Endodermal cell (in vitro differentiated cells): ENCODE measurements at regions not wholly inside any gene's neighbourhood (a gene's known extent, or its start where the extent isn't known, plus 50 kb on each side); places are given as distances from the start of the nearest gene placed in this dataset.

Experiments used
- DNase-seq: peaks from one replicate; pipeline ENCODE4 v3.0.0-alpha.2; 2017
- H3K27ac ChIP-seq: 2 replicates; pipeline ENCODE4 v1.5.1; 2013; ENCODE audit warnings: mild to moderate bottlenecking, low read depth, low read length, moderate library complexity
- H3K27me3 ChIP-seq: 2 replicates; pipeline ENCODE4 v1.6.1; 2013; ENCODE audit warnings: mild to moderate bottlenecking, low read length, moderate library complexity; ENCODE audit not compliant: insufficient read depth, control insufficient read depth, poor library complexity, severe bottlenecking
- H3K36me3 ChIP-seq: 2 replicates; pipeline ENCODE4 v1.7.0; 2013; ENCODE audit warnings: mild to moderate bottlenecking, low read length, moderate library complexity; ENCODE audit not compliant: control insufficient read depth, insufficient read depth
- H3K4me1 ChIP-seq: one replicate; pipeline ENCODE4 v1.7.0; 2013; ENCODE audit warnings: low read length; ENCODE audit not compliant: control insufficient read depth, insufficient read depth
- H3K4me3 ChIP-seq: 2 replicates; pipeline ENCODE4 v1.5.1; 2013; ENCODE audit warnings: mild to moderate bottlenecking, low read length, moderate library complexity
- H3K9ac ChIP-seq: 2 replicates; pipeline ENCODE4 v1.6.1; 2013; ENCODE audit warnings: mild to moderate bottlenecking, low read length, moderate library complexity; ENCODE audit not compliant: poor library complexity, severe bottlenecking; ENCODE audit errors: extremely low read depth
- H3K9me3 ChIP-seq: 2 replicates; pipeline ENCODE4 v1.6.1; 2013; ENCODE audit warnings: mild to moderate bottlenecking, low read length, moderate library complexity; ENCODE audit not compliant: control insufficient read depth
- H3K27ac Mint-ChIP-seq: 2 replicates; pipeline ENCODE4 v1.8.0; 2020; ENCODE audit warnings: mixed read lengths
- H3K27me3 Mint-ChIP-seq: 2 replicates; pipeline ENCODE4 v1.8.0; 2021; ENCODE audit warnings: mild to moderate bottlenecking, mixed read lengths; ENCODE audit not compliant: insufficient read depth
- H3K36me3 Mint-ChIP-seq: 2 replicates; pipeline ENCODE4 v1.8.0; 2020; ENCODE audit warnings: low read depth, mixed read lengths
- H3K4me1 Mint-ChIP-seq: 2 replicates; pipeline ENCODE4 v1.8.0; 2020; ENCODE audit warnings: mixed read lengths
- H3K4me3 Mint-ChIP-seq: 2 replicates; pipeline ENCODE4 v1.8.0; 2020; ENCODE audit warnings: mild to moderate bottlenecking, moderate library complexity, mixed read lengths
- H3K9me3 Mint-ChIP-seq: 2 replicates; pipeline ENCODE4 v1.8.0; 2020; ENCODE audit warnings: mild to moderate bottlenecking, mixed read lengths
- WGBS, 2 experiments: methylation state at CpG; one replicate each; pipeline versions ENCODE4 v1.1.5 to v1.1.7; 2013; ENCODE audit warnings: missing lambda C conversion rate in 2 of 2, mixed read lengths in 1 of 2; ENCODE audit not compliant: insufficient coverage in 1 of 2, insufficient read length in 1 of 2; 5-methylcytosine and 5-hydroxymethylcytosine counted together
- TF ChIP-seq, protein P1 (sequence below): fragments of 200-600 bp; sonication (generic); conservative IDR thresholded peaks from 2 replicates; pipeline ENCODE4 v1.5.0; 2021; ENCODE audit warnings: antibody characterized with exemption, mild to moderate bottlenecking

DNA sequence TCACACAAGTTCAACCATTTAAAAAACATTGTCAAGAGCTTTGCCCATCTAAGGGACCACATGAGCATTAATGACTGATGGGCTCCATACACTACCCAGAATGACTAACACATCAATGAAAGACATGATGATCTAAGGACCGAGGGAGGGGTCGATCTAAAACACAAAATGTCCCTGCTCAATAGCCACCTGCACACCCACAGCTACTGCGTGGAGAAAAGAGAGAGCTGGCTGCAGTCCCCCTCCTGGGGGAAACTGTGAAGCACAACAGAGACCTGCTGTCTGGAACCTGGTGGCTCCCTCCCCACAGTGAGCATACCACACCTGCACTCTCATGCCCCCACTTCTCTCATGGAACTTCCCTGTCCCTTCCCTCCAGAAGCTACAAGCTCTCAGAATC is 130.1 kb upstream of the ERG start:
- no peaks in the 10 kb centered on the region for H3K27me3 ChIP-seq
- H3K4me3 ChIP-seq: no peak overlapping the region
- no peak for DNase-seq
- Mint-ChIP-seq H3K9me3 (peaks cover 7% of the 10 kb centered on the region), H3K4me3 (no peak overlapping the region), H3K27me3 (no peaks in the 10 kb centered on the region), H3K36me3 (no peaks in the 10 kb centered on the region), H3K27ac (no peak overlapping the region), H3K4me1 (no peaks in the 10 kb centered on the region)
- TF ChIP-seq, protein P1, sequence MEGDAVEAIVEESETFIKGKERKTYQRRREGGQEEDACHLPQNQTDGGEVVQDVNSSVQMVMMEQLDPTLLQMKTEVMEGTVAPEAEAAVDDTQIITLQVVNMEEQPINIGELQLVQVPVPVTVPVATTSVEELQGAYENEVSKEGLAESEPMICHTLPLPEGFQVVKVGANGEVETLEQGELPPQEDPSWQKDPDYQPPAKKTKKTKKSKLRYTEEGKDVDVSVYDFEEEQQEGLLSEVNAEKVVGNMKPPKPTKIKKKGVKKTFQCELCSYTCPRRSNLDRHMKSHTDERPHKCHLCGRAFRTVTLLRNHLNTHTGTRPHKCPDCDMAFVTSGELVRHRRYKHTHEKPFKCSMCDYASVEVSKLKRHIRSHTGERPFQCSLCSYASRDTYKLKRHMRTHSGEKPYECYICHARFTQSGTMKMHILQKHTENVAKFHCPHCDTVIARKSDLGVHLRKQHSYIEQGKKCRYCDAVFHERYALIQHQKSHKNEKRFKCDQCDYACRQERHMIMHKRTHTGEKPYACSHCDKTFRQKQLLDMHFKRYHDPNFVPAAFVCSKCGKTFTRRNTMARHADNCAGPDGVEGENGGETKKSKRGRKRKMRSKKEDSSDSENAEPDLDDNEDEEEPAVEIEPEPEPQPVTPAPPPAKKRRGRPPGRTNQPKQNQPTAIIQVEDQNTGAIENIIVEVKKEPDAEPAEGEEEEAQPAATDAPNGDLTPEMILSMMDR: peak; percentile 61
- no peak overlapping the region for H3K27ac ChIP-seq
- 78 to 86% methylated on average over 1 to 3 of the region's 3 CpGs for WGBS, 2 experiments
- H3K9me3 ChIP-seq: no peaks in the 10 kb centered on the region
- no peaks in the 10 kb centered on the region for H3K4me1 ChIP-seq
- no peak overlapping the region for H3K9ac ChIP-seq
- no peaks in the 10 kb centered on the region for H3K36me3 ChIP-seq

DNA sequence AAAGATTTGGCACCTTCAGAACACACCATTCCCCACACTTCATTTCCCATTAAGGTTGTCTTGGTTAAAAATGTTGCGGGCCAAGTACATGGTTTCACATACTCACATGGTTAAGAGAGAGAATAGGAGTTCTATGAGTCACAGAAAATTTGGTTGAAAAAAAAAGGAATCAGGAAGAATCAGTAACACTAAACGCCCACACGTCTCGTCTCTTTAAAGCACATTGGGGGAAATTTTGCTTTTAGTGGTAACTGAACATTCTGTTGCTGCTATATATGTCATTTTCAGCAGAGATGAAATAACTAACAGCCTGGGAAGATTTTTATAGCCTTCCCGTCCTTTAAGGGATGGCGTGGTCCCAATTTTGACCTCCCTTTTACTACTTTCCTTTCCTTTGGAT is 132.9 kb upstream of the ERG start:
- Histone ChIP-seq H3K36me3 (no peaks in the 10 kb centered on the region), H3K27me3 (no peaks in the 10 kb centered on the region), H3K4me3 (no peak overlapping the region), H3K27ac (no peak overlapping the region), H3K4me1 (no peaks in the 10 kb centered on the region), H3K9ac (no peak overlapping the region), H3K9me3 (no peaks in the 10 kb centered on the region)
- Mint-ChIP-seq H3K27ac (no peak overlapping the region), H3K4me1 (no peaks in the 10 kb centered on the region), H3K27me3 (no peaks in the 10 kb centered on the region), H3K4me3 (no peak overlapping the region), H3K9me3 (peaks cover 8% of the 10 kb centered on the region), H3K36me3 (no peaks in the 10 kb centered on the region)
- TF ChIP-seq, protein P1: no peak
- 94 to 100% methylated on average over 2 to 6 of the region's 6 CpGs for WGBS, 2 experiments
- no peak for DNase-seq

DNA sequence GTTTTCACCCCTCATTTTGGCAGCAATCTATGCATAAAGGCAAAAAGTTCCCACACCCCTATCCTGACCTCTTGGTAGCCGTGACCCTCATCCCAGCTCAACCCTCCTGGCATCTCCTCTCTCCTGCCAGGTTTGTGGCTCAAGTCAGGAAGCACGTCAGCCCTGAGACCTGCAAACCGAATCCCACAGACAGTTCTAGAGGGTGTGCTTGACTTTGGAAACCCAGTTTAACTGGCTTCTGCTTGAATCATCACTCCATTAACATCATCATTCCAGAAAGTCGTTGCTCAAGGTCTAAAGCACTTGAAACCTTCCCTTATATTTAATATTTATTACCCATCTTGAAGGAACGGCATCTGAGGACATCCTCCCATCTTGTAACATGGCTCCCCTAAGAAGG is 133.4 kb upstream of the ERG start:
- Mint-ChIP-seq H3K4me3 (no peak overlapping the region), H3K27me3 (no peaks in the 10 kb centered on the region), H3K4me1 (no peaks in the 10 kb centered on the region), H3K27ac (no peak overlapping the region), H3K9me3 (peaks cover 8% of the 10 kb centered on the region), H3K36me3 (no peaks in the 10 kb centered on the region)
- TF ChIP-seq, protein P1: no peak
- Histone ChIP-seq H3K9me3 (no peaks in the 10 kb centered on the region), H3K36me3 (no peaks in the 10 kb centered on the region), H3K27me3 (no peaks in the 10 kb centered on the region), H3K4me3 (no peak overlapping the region), H3K9ac (no peak overlapping the region), H3K27ac (no peak overlapping the region), H3K4me1 (no peaks in the 10 kb centered on the region)
- no peak for DNase-seq
- WGBS, 2 experiments: 89 to 93% methylated on average over 4 to 5 of the region's 5 CpGs
